Chondrocyte (in vitro differentiated cells): ENCODE measurements at regions not wholly inside any gene's neighbourhood (a gene's known extent, or its start where the extent isn't known, plus 50 kb on each side); places are given as distances from the start of the nearest gene placed in this dataset.

Experiments
- DNase-seq: peaks from one replicate; pipeline ENCODE4 v3.0.0; 2021; ENCODE audit warnings: mixed read lengths, low spot score
- H3K27ac Mint-ChIP-seq: one replicate; pipeline ENCODE4 v1.8.0; 2021; ENCODE audit warnings: mild to moderate bottlenecking, moderate library complexity, mixed read lengths; ENCODE audit not compliant: unreplicated experiment
- H3K27me3 Mint-ChIP-seq: 2 replicates; pipeline ENCODE4 v1.8.0; 2021; ENCODE audit warnings: low read depth, mixed read lengths
- H3K36me3 Mint-ChIP-seq: 2 replicates; pipeline ENCODE4 v1.8.0; 2021; ENCODE audit warnings: low read depth, mixed read lengths
- H3K4me1 Mint-ChIP-seq: 2 replicates; pipeline ENCODE4 v1.8.0; 2021; ENCODE audit warnings: low read depth, mild to moderate bottlenecking, mixed read lengths
- H3K4me3 Mint-ChIP-seq: one replicate; pipeline ENCODE4 v1.8.0; 2021; ENCODE audit warnings: mild to moderate bottlenecking, moderate library complexity, mixed read lengths; ENCODE audit not compliant: unreplicated experiment
- H3K9me3 Mint-ChIP-seq: 2 replicates; pipeline ENCODE4 v1.8.0; 2021; ENCODE audit warnings: low read depth, mixed read lengths
- TF ChIP-seq, protein P1 (sequence below): fragments of 200-600 bp; sonication (generic); IDR thresholded peaks from 2 replicates; pipeline ENCODE4 v1.5.0; 2021; ENCODE audit warnings: antibody characterized with exemption, mild to moderate bottlenecking, moderate library complexity

DNA sequence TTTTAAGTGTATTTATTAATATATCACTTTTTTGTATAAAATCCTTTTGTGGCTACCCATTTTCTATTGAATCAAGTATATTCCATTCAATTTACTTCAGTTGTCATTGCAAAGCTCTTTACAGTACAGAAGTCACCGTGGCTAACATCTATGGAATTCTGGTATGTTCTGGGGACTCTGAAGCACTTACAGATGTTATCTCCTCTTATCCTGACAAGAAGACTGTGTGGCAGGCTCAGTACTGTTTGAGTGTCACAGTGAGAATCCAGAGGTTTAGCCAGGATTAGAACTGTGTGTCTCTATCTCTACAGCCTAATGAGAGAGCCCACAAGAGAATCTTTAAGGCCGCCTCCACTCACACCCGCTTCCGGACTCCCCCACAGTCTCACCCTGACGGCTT is 78.2 kb upstream of the SORBS2 start:
- no peak for DNase-seq
- no peaks in the 10 kb centered on the region for H3K27me3 Mint-ChIP-seq
- H3K9me3 Mint-ChIP-seq, result peaks cover 16% of the 10 kb centered on the region
- no peak overlapping the region for H3K27ac Mint-ChIP-seq
- no peaks in the 10 kb centered on the region for H3K4me1 Mint-ChIP-seq
- TF ChIP-seq, protein P1, sequence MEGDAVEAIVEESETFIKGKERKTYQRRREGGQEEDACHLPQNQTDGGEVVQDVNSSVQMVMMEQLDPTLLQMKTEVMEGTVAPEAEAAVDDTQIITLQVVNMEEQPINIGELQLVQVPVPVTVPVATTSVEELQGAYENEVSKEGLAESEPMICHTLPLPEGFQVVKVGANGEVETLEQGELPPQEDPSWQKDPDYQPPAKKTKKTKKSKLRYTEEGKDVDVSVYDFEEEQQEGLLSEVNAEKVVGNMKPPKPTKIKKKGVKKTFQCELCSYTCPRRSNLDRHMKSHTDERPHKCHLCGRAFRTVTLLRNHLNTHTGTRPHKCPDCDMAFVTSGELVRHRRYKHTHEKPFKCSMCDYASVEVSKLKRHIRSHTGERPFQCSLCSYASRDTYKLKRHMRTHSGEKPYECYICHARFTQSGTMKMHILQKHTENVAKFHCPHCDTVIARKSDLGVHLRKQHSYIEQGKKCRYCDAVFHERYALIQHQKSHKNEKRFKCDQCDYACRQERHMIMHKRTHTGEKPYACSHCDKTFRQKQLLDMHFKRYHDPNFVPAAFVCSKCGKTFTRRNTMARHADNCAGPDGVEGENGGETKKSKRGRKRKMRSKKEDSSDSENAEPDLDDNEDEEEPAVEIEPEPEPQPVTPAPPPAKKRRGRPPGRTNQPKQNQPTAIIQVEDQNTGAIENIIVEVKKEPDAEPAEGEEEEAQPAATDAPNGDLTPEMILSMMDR, result no peak
- peaks cover 12% of the 10 kb centered on the region for H3K36me3 Mint-ChIP-seq
- H3K4me3 Mint-ChIP-seq, result no peak overlapping the region

DNA sequence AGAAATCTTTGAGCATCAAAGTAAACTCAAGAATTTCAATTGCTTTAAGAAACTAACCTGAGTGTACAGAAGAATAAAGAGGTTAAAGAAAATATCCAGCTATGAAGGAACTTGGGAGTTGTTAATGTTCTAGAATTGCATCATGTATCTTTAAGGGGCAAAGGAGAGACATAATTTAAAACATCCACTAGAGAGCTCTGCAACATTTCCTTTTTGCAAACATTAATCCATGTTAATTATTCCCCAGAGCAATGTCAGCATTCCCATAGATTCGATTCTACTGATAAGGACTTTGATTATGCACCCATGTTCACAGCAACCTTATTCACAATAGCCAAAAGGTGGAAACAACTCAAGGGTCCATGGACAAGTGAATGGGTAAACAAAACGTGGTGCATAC is 80.2 kb upstream of the SORBS2 start:
- Mint-ChIP-seq H3K9me3 (peaks cover 16% of the 10 kb centered on the region), H3K4me1 (no peaks in the 10 kb centered on the region), H3K4me3 (no peak overlapping the region), H3K36me3 (peaks cover 12% of the 10 kb centered on the region), H3K27me3 (no peaks in the 10 kb centered on the region), H3K27ac (no peak overlapping the region)
- TF ChIP-seq, protein P1, result peak; percentile 41
- DNase-seq, result no peak

DNA sequence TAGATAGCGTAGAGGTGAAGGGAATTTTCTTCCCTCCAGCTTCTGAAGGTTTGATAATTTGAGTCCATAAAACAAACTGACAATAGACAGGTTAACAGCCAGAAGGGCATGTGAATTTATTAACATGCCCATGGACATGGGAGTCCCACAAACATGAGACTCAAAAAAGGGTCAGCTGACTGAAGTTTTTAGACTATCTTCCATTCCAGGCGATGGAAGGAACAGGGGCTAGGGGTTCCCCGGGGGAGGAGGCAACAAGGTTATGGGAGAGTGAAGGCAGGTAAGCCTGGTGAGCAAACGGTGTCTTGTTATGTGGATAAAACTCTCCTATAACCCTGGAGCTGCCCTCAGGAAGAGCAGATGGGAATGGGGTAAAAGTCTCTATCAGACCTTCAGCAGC is 81.5 kb upstream of the SORBS2 start:
- H3K4me3 Mint-ChIP-seq, result no peak overlapping the region
- H3K36me3 Mint-ChIP-seq, result peaks cover 8% of the 10 kb centered on the region
- H3K27me3 Mint-ChIP-seq, result no peaks in the 10 kb centered on the region
- no peaks in the 10 kb centered on the region for H3K4me1 Mint-ChIP-seq
- TF ChIP-seq, protein P1, result no peak
- no peak overlapping the region for H3K27ac Mint-ChIP-seq
- peaks cover 13% of the 10 kb centered on the region for H3K9me3 Mint-ChIP-seq
- no peak for DNase-seq

DNA sequence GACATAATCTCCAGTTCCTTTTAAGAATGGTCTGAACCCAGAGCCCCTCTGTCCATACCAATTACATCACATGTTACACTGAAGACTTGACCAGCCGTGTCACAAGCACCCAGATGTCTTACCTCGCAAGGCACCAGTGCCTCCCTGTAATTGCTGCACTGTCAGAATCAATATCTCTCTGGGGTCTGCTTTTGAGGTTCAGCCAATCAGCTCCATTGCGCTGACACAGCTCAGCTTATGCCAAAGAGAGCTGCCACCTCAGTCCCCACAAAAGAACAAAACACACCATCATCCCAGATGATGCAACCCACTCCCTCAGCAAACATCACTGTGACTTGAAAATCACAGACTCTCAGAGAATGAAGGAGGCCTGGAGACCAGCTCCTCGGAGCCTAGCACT is 82.5 kb upstream of the SORBS2 start:
- Mint-ChIP-seq H3K27ac (no peak overlapping the region), H3K27me3 (no peaks in the 10 kb centered on the region), H3K9me3 (peaks cover 9% of the 10 kb centered on the region), H3K36me3 (peaks cover 6% of the 10 kb centered on the region), H3K4me3 (no peak overlapping the region), H3K4me1 (no peaks in the 10 kb centered on the region)
- DNase-seq, result no peak
- TF ChIP-seq, protein P1, result no peak

DNA sequence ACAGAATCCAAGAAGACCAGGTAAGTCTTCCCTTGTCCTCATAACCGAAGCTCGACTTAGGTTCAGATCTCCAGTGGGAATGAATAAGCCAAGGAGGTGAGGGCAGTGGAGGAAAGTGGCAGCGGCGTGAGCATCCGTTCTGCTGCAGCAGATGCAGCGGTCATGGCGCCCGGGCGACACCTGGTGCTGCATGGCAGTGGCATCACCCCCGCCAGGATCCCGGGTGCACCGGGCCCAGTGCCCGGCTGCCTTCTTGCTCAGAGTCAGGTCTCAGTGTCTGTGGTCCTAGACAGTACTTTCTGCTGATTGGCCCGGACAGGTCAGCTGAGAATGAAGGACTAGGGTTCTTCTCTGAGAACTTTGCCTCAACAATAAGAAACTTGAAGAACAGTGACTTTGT is 83.4 kb upstream of the SORBS2 start:
- peaks cover 9% of the 10 kb centered on the region for H3K9me3 Mint-ChIP-seq
- H3K4me3 Mint-ChIP-seq, result no peak overlapping the region
- peaks cover 6% of the 10 kb centered on the region for H3K36me3 Mint-ChIP-seq
- no peak overlapping the region for H3K27ac Mint-ChIP-seq
- H3K27me3 Mint-ChIP-seq, result no peaks in the 10 kb centered on the region
- no peak for DNase-seq
- no peaks in the 10 kb centered on the region for H3K4me1 Mint-ChIP-seq
- TF ChIP-seq, protein P1, result no peak
